Stimulated activated effector memory CD8-positive, alpha-beta T cell treated with anti-CD3 and anti-CD28 coated beads, Interleukin-12 subunit alpha, Interleukin-12 subunit beta, amount 100 ng/mL, for 72 hours (primary cell): ENCODE measurements at regions not wholly inside any gene's neighbourhood (a gene's known extent, or its start where the extent isn't known, plus 50 kb on each side); places are given as distances from the start of the nearest gene placed in this dataset.
"Not testable (repeated sequence)": the region's sequence is repeated elsewhere in the genome, so short reads cannot be mapped to it uniquely, and the experiment has no call there.

Experiments
- ATAC-seq: fragments of 150-1000 bp; cut with Tn5 transposase; 2 replicates; pipeline ENCODE4 v1.10.0; 2021
- DNase-seq, 2 donors: peaks; one replicate each; pipeline ENCODE4 v3.0.0; 2021 to 2022; ENCODE audit warnings: low spot score in 2 of 2
- H3K27ac Mint-ChIP-seq: one replicate; pipeline ENCODE4 v1.8.0; 2022; ENCODE audit warnings: mild to moderate bottlenecking, mixed read lengths
- H3K36me3 Mint-ChIP-seq: one replicate; pipeline ENCODE4 v1.8.0; 2022; ENCODE audit warnings: mild to moderate bottlenecking, mixed read lengths
- H3K4me1 Mint-ChIP-seq: one replicate; pipeline ENCODE4 v1.8.0; 2022; ENCODE audit warnings: mixed read lengths
- H3K4me3 Mint-ChIP-seq: one replicate; pipeline ENCODE4 v1.8.0; 2022; ENCODE audit warnings: mild to moderate bottlenecking, mixed read lengths
- H3K9me3 Mint-ChIP-seq: one replicate; pipeline ENCODE4 v1.8.0; 2022; ENCODE audit warnings: mixed read lengths

GRCh38 chr2:57452634-57453033 lies 594.0 kb upstream of the VRK2 start:
- ATAC-seq (no peak), DNase-seq (no peak)
- Mint-ChIP-seq H3K9me3 (peaks cover 15% of the 10 kb centered on the region), H3K4me1 (no peaks in the 10 kb centered on the region), H3K36me3 (no peaks in the 10 kb centered on the region), H3K27ac (no peak overlapping the region), H3K4me3 (no peak overlapping the region)

GRCh38 chr2:57453945-57454344 lies 592.7 kb upstream of the VRK2 start:
- ATAC-seq (no peak), DNase-seq (no peak)
- Mint-ChIP-seq H3K27ac (no peak overlapping the region), H3K9me3 (peaks cover 19% of the 10 kb centered on the region), H3K36me3 (no peaks in the 10 kb centered on the region), H3K4me1 (no peaks in the 10 kb centered on the region), H3K4me3 (no peak overlapping the region)

- H3K36me3 Mint-ChIP-seq: no peaks in the 10 kb centered on the region
- H3K4me1 Mint-ChIP-seq: no peaks in the 10 kb centered on the region
- DNase-seq: no peak
- no peak overlapping the region for H3K4me3 Mint-ChIP-seq
- peaks cover 28% of the 10 kb centered on the region for H3K9me3 Mint-ChIP-seq
- no peak overlapping the region for H3K27ac Mint-ChIP-seq
- ATAC-seq: no peak
These were observed 586.0 kb upstream of the VRK2 start for GRCh38 chr2:57460396-57461276.

- Mint-ChIP-seq H3K9me3 (peaks cover 30% of the 10 kb centered on the region), H3K27ac (no peak overlapping the region), H3K36me3 (no peaks in the 10 kb centered on the region), H3K4me1 (no peaks in the 10 kb centered on the region), H3K4me3 (no peak overlapping the region)
- ATAC-seq (no peak), DNase-seq (no peak)
These were observed 585.0 kb upstream of the VRK2 start for GRCh38 chr2:57461624-57462023.

- ATAC-seq: no peak
- no peak for DNase-seq
- Mint-ChIP-seq H3K36me3 (no peaks in the 10 kb centered on the region), H3K27ac (no peak overlapping the region), H3K4me1 (no peaks in the 10 kb centered on the region), H3K9me3 (peaks cover 27% of the 10 kb centered on the region), H3K4me3 (no peak overlapping the region)
These were observed 581.5 kb upstream of the VRK2 start for GRCh38 chr2:57465067-57465466.

- Mint-ChIP-seq H3K36me3 (no peaks in the 10 kb centered on the region), H3K9me3 (peaks cover 21% of the 10 kb centered on the region), H3K4me3 (no peak overlapping the region), H3K4me1 (no peaks in the 10 kb centered on the region), H3K27ac (no peak overlapping the region)
- DNase-seq (no peak), ATAC-seq (no peak)
These were observed 580.6 kb upstream of the VRK2 start for GRCh38 chr2:57465967-57466366.

GRCh38 chr2:57475391-57475790 lies 571.2 kb upstream of the VRK2 start:
- H3K4me1 Mint-ChIP-seq: no peaks in the 10 kb centered on the region
- no peak overlapping the region for H3K4me3 Mint-ChIP-seq
- H3K9me3 Mint-ChIP-seq: peaks cover 17% of the 10 kb centered on the region
- no peak for ATAC-seq
- H3K27ac Mint-ChIP-seq: no peak overlapping the region
- no peak for DNase-seq
- no peaks in the 10 kb centered on the region for H3K36me3 Mint-ChIP-seq

- peaks cover 28% of the 10 kb centered on the region for H3K9me3 Mint-ChIP-seq
- DNase-seq (no peak), ATAC-seq (no peak)
- no peaks in the 10 kb centered on the region for H3K4me1 Mint-ChIP-seq
- H3K4me3 Mint-ChIP-seq: no peak overlapping the region
- no peaks in the 10 kb centered on the region for H3K36me3 Mint-ChIP-seq
- no peak overlapping the region for H3K27ac Mint-ChIP-seq
These were observed 566.6 kb upstream of the VRK2 start for GRCh38 chr2:57479981-57480380.

GRCh38 chr2:57488061-57488460 lies 558.5 kb upstream of the VRK2 start:
- ATAC-seq (no peak), DNase-seq (no peak)
- Mint-ChIP-seq H3K4me1 (no peaks in the 10 kb centered on the region), H3K27ac (no peak overlapping the region), H3K4me3 (no peak overlapping the region), H3K36me3 (no peaks in the 10 kb centered on the region), H3K9me3 (peaks cover 27% of the 10 kb centered on the region)

GRCh38 chr2:57490741-57491140 lies 555.9 kb upstream of the VRK2 start:
- Mint-ChIP-seq H3K36me3 (no peaks in the 10 kb centered on the region), H3K4me3 (no peak overlapping the region), H3K27ac (no peak overlapping the region), H3K9me3 (peaks cover 19% of the 10 kb centered on the region), H3K4me1 (no peaks in the 10 kb centered on the region)
- DNase-seq (no peak), ATAC-seq (no peak)

- Mint-ChIP-seq H3K4me3 (no peak overlapping the region), H3K9me3 (peaks cover 17% of the 10 kb centered on the region), H3K4me1 (no peaks in the 10 kb centered on the region), H3K36me3 (no peaks in the 10 kb centered on the region), H3K27ac (no peak overlapping the region)
- ATAC-seq (no peak), DNase-seq (no peak)
These were observed 555.4 kb upstream of the VRK2 start for GRCh38 chr2:57491213-57491612.

- not testable (repeated sequence) for H3K27ac Mint-ChIP-seq, H3K4me3 Mint-ChIP-seq, ATAC-seq, H3K36me3 Mint-ChIP-seq, DNase-seq, H3K4me1 Mint-ChIP-seq
- peaks cover 21% of the 10 kb centered on the region for H3K9me3 Mint-ChIP-seq
These were observed 552.6 kb upstream of the VRK2 start for GRCh38 chr2:57493966-57494365.

GRCh38 chr2:57497489-57498096 lies 549.0 kb upstream of the VRK2 start:
- DNase-seq (no peak), ATAC-seq (no peak)
- Mint-ChIP-seq H3K9me3 (peaks cover 15% of the 10 kb centered on the region), H3K36me3 (no peaks in the 10 kb centered on the region), H3K4me1 (no peaks in the 10 kb centered on the region), H3K4me3 (no peak overlapping the region), H3K27ac (no peak overlapping the region)

- no peak overlapping the region for H3K4me3 Mint-ChIP-seq
- no peaks in the 10 kb centered on the region for H3K4me1 Mint-ChIP-seq
- ATAC-seq (no peak), DNase-seq (no peak)
- peaks cover 12% of the 10 kb centered on the region for H3K9me3 Mint-ChIP-seq
- H3K27ac Mint-ChIP-seq: no peak overlapping the region
- H3K36me3 Mint-ChIP-seq: no peaks in the 10 kb centered on the region
These were observed 541.8 kb upstream of the VRK2 start for GRCh38 chr2:57504787-57505186.

- Mint-ChIP-seq H3K4me1 (no peaks in the 10 kb centered on the region), H3K27ac (no peak overlapping the region), H3K9me3 (peaks cover 18% of the 10 kb centered on the region), H3K36me3 (no peaks in the 10 kb centered on the region), H3K4me3 (no peak overlapping the region)
- DNase-seq: no peak
- no peak for ATAC-seq
These were observed 537.4 kb upstream of the VRK2 start for GRCh38 chr2:57509189-57509588.

GRCh38 chr2:57510704-57511103 lies 535.9 kb upstream of the VRK2 start:
- no peak overlapping the region for H3K27ac Mint-ChIP-seq
- H3K4me1 Mint-ChIP-seq: no peaks in the 10 kb centered on the region
- H3K36me3 Mint-ChIP-seq: no peaks in the 10 kb centered on the region
- H3K4me3 Mint-ChIP-seq: no peak overlapping the region
- H3K9me3 Mint-ChIP-seq: peaks cover 15% of the 10 kb centered on the region
- DNase-seq (no peak), ATAC-seq (no peak)
